ENCODE measurements at regions not wholly inside any gene's neighbourhood (a gene's known extent, or its start where the extent isn't known, plus 50 kb on each side); places are given as distances from the start of the nearest gene placed in this dataset.

GRCh38 chr14:57928732-57929131 is 62.8 kb upstream of the SLC35F4 start:
- DNase-seq (ENCODE audit: low read depth), result no peak
- TF ChIP-seq CTCF (IDR thresholded peaks at IDR 0.05; ENCODE audit: insufficient read depth, low read depth, low read length, missing control alignments), result no peak
- no peak overlapping the region for H3K4me3 ChIP-seq (ENCODE audit: low read length)

GRCh38 chr14:57921377-57921776 is 55.5 kb upstream of the SLC35F4 start:
- TF ChIP-seq CTCF (IDR thresholded peaks at IDR 0.05; ENCODE audit: insufficient read depth, low read depth, low read length, missing control alignments), result no peak
- no peak overlapping the region for H3K4me3 ChIP-seq (ENCODE audit: low read length)
- no peak for DNase-seq (ENCODE audit: low read depth)

GRCh38 chr14:57918791-57919190 is 52.9 kb upstream of the SLC35F4 start:
- no peak for TF ChIP-seq CTCF (IDR thresholded peaks at IDR 0.05; ENCODE audit: insufficient read depth, low read depth, low read length, missing control alignments)
- H3K4me3 ChIP-seq (ENCODE audit: low read length), result no peak overlapping the region
- DNase-seq (ENCODE audit: low read depth), result no peak
